Activated CD8-positive, alpha-beta T cell treated with anti-CD3 and anti-CD28 coated beads for 36 hours (primary cell): ENCODE measurements at regions not wholly inside any gene's neighbourhood (a gene's known extent, or its start where the extent isn't known, plus 50 kb on each side); places are given as distances from the start of the nearest gene placed in this dataset.

ENCODE experiments used
- ATAC-seq: fragments of 200-7000 bp; cut with Tn5 transposase; one replicate; pipeline ENCODE4 v1.10.0; 2021; ENCODE audit warnings: mild to moderate bottlenecking, moderate library complexity
- CTCF ChIA-PET: fragments of 350-600 bp; sonication (Branson Sonifier 250); formaldehyde crosslinking; loops from one replicate; lab custom pipeline; 2021; ENCODE audit warnings: antibody characterized with exemption; lab: Charles Lee
- POLR2A ChIA-PET: fragments of 350-600 bp; sonication (Branson Sonifier 250); formaldehyde crosslinking; loops from one replicate; lab custom pipeline; 2021; ENCODE audit warnings: antibody characterized with exemption; lab: Charles Lee
- DNase-seq: peaks from one replicate; pipeline ENCODE4 v3.0.0-alpha.2; 2020
- H3K27ac Mint-ChIP-seq: one replicate; pipeline ENCODE4 v1.8.0; 2021; ENCODE audit warnings: mild to moderate bottlenecking, mixed read lengths
- H3K27me3 Mint-ChIP-seq: one replicate; pipeline ENCODE4 v1.8.0; 2021; ENCODE audit warnings: mixed read lengths
- H3K36me3 Mint-ChIP-seq: one replicate; pipeline ENCODE4 v1.8.0; 2021; ENCODE audit warnings: low read depth, mixed read lengths
- H3K4me1 Mint-ChIP-seq: one replicate; pipeline ENCODE4 v1.8.0; 2021; ENCODE audit warnings: low read depth, mixed read lengths
- H3K4me3 Mint-ChIP-seq: one replicate; pipeline ENCODE4 v1.8.0; 2021; ENCODE audit warnings: mild to moderate bottlenecking, moderate library complexity, mixed read lengths
- H3K9me3 Mint-ChIP-seq: one replicate; pipeline ENCODE4 v1.8.0; 2021; ENCODE audit warnings: mixed read lengths
- CTCF ChIP-seq: fragments of 200-600 bp; IDR thresholded peaks from one replicate; pipeline ENCODE4 v1.8.0; 2022; ENCODE audit warnings: antibody characterized with exemption, mild to moderate bottlenecking
- intact Hi-C: fragments of 100-400 bp; cut with micrococcal nuclease; formaldehyde crosslinking; loops from one replicate; pipeline ENCODE4 v1.10.0; 2022

DNA sequence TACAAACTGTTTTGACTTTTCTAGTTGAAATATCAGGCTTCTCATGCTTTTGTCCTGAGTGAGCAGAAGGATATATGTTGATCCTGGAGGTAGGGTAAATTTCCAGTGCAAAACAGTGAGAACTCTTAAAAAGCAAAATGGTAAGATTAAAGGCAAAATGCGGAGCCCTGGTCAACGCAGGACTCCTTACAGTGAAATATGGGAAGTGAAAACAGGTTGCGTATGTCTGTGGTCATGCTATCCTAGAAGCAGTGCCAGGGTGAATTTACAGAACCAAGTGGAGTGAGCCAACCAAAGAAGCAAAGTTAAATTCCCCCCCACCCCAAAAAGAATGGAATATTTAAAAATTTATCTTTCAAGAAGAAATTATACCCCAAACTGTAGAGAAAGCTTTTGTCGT lies 256.4 kb downstream of the NR2F2 start:
- no peak overlapping the region for H3K27ac Mint-ChIP-seq
- no peak for TF ChIP-seq CTCF
- DNase-seq (no peak), ATAC-seq (no peak)
- H3K36me3 Mint-ChIP-seq = no peaks in the 10 kb centered on the region
- no peaks in the 10 kb centered on the region for H3K27me3 Mint-ChIP-seq
- no peaks in the 10 kb centered on the region for H3K9me3 Mint-ChIP-seq
- intact Hi-C loops = no loop called here
- H3K4me3 Mint-ChIP-seq = no peak overlapping the region
- ChIA-PET POLR2A (no interaction called here), CTCF (no interaction called here)
- H3K4me1 Mint-ChIP-seq = no peaks in the 10 kb centered on the region

- TF ChIP-seq CTCF = no peak
- DNase-seq (no peak), ATAC-seq (no peak)
- CTCF ChIA-PET = no interaction called here
- H3K36me3 Mint-ChIP-seq = no peaks in the 10 kb centered on the region
- H3K4me1 Mint-ChIP-seq = no peaks in the 10 kb centered on the region
- intact Hi-C loops = no loop called here
- H3K4me3 Mint-ChIP-seq = no peak overlapping the region
- POLR2A ChIA-PET = no interaction called here
- no peak overlapping the region for H3K27ac Mint-ChIP-seq
- H3K27me3 Mint-ChIP-seq = peaks cover 7% of the 10 kb centered on the region
- H3K9me3 Mint-ChIP-seq = no peaks in the 10 kb centered on the region
These were observed 259.4 kb downstream of the NR2F2 start for GRCh38 chr15:96589864-96590263.

GRCh38 chr15:96593735-96594134 lies 263.2 kb downstream of the NR2F2 start:
- Mint-ChIP-seq H3K27me3 (peaks cover 7% of the 10 kb centered on the region), H3K4me1 (no peaks in the 10 kb centered on the region), H3K9me3 (no peaks in the 10 kb centered on the region), H3K4me3 (no peak overlapping the region), H3K27ac (no peak overlapping the region), H3K36me3 (no peaks in the 10 kb centered on the region)
- intact Hi-C loops = no loop called here
- DNase-seq (no peak), ATAC-seq (no peak)
- CTCF ChIA-PET = no interaction called here
- POLR2A ChIA-PET = no interaction called here
- TF ChIP-seq CTCF = no peak

GRCh38 chr15:96595951-96596350 lies 265.5 kb downstream of the NR2F2 start:
- intact Hi-C loops = no loop called here
- ATAC-seq (no peak), DNase-seq (no peak)
- H3K4me1 Mint-ChIP-seq = no peaks in the 10 kb centered on the region
- H3K9me3 Mint-ChIP-seq = no peaks in the 10 kb centered on the region
- H3K27ac Mint-ChIP-seq = no peak overlapping the region
- no peaks in the 10 kb centered on the region for H3K36me3 Mint-ChIP-seq
- POLR2A ChIA-PET = no interaction called here
- H3K27me3 Mint-ChIP-seq = peaks cover 8% of the 10 kb centered on the region
- no peak for TF ChIP-seq CTCF
- CTCF ChIA-PET = no interaction called here
- H3K4me3 Mint-ChIP-seq = no peak overlapping the region

DNA sequence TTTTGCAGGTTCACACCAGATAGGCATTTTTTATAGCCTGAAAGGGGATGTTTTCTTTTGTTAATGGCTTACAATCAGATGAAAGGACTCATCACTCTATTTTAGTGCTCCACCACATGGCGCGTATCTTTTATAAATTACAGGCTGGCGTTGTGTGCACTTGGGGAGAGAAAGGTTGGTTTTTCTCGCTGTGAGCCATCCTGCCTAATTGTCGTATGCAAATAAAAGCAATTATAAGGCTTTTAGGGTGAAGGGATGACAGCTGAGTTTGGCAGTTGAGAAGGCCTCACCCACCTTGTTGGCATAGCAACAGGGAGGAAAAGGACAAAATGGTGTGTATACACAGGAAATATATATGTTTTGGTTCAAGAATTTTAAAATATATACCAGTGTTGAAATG lies 268.0 kb downstream of the NR2F2 start:
- DNase-seq (no peak), ATAC-seq (no peak)
- POLR2A ChIA-PET = no interaction called here
- Mint-ChIP-seq H3K27ac (no peak overlapping the region), H3K4me1 (no peaks in the 10 kb centered on the region), H3K4me3 (no peak overlapping the region), H3K36me3 (no peaks in the 10 kb centered on the region), H3K9me3 (no peaks in the 10 kb centered on the region), H3K27me3 (peaks cover 5% of the 10 kb centered on the region)
- CTCF ChIA-PET = no interaction called here
- intact Hi-C loops = no loop called here
- no peak for TF ChIP-seq CTCF
